ENCODE measurements at regions not wholly inside any gene's neighbourhood (a gene's known extent, or its start where the extent isn't known, plus 50 kb on each side); places are given as distances from the start of the nearest gene placed in this dataset.

DNA sequence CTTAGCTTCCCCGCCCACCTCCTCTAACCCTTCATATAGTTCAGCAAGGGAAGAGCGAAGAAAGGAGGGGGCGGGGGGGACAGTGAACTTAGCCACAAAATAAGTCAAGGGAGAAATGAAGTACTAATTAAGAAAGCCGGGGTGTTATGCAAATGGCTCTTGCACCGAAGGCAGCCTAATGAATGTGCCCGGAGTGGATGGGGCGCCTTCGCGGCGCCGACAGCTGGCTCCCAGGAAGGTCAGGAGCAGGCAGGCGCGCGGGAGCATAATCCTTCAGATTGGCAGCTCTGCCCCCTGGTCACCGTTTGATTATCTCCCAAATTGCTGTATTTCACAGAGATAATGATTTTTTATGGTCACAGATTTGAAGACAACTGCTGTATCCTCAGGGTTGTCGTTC lies 395.1 kb downstream of the TFAP2B start:
- no peaks in the 10 kb centered on the region; the same call in 1 of the 2 replicates for H4K20me1 ChIP-seq (ENCODE audit: control insufficient read depth, insufficient read depth)
- H3K4me3 ChIP-seq, result no peak overlapping the region
- ATAC-seq (no peak), DNase-seq (ENCODE audit: low read depth, low spot score) (no peak), FAIRE-seq (no peak)
- H3K9ac ChIP-seq (ENCODE audit: control insufficient read depth, insufficient read depth, low read length), result no peak overlapping the region
- no peak overlapping the region for H2AFZ ChIP-seq (ENCODE audit: control insufficient read depth, low read depth, low read length)
- 15% methylated on average over 14 of the region's 16 CpGs for WGBS (ENCODE audit: insufficient coverage, insufficient replicate concordance, low lambda C conversion rate, missing lambda C conversion rate)
- in situ Hi-C loops (cut with MboI), result no loop called here
- H3K36me3 ChIP-seq (ENCODE audit: control insufficient read depth in 2 of 2, insufficient read depth in 2 of 2, low read length in 1 of 2), result no peaks in the 10 kb centered on the region
- SMC1A ChIA-PET (ENCODE audit: uncharacterized antibody, unreplicated experiment), result no interaction called here
- POLR2A ChIA-PET, result interaction anchor here (0.5 kb wide), 1 partner anchor 384 kb away, joined by 3 read pairs; no protein-coding TSS in a partner anchor
- intact Hi-C loops (cut with micrococcal nuclease; ENCODE audit: unreplicated experiment), result no loop called here
- no peaks in the 10 kb centered on the region for H3K79me2 ChIP-seq (ENCODE audit: control insufficient read depth, insufficient read depth, low read length)
- no peak overlapping the region for H3K4me2 ChIP-seq (ENCODE audit: control insufficient read depth, insufficient read depth)
- H3K9me3 ChIP-seq (replicated peaks; ENCODE audit: control insufficient read depth, insufficient read depth, low read length), result no peaks in the 10 kb centered on the region
- RAD21 ChIA-PET (ENCODE audit: unreplicated experiment), result no interaction called here
- no peak overlapping the region for H3K27ac ChIP-seq (ENCODE audit: control insufficient read depth, insufficient read depth)
- BruUV-seq (replicated peaks), result no TSS peak
- CTCF ChIA-PET, result no interaction called here
- no peaks in the 10 kb centered on the region for H3K4me1 ChIP-seq (ENCODE audit: control insufficient read depth, insufficient read depth, low read length)
- no peaks in the 10 kb centered on the region for H3K27me3 ChIP-seq (replicated peaks in 1 of 2; ENCODE audit: control insufficient read depth in 2 of 2, insufficient read depth in 2 of 2, low read length in 1 of 2)
- TF ChIP-seq, protein P1, sequence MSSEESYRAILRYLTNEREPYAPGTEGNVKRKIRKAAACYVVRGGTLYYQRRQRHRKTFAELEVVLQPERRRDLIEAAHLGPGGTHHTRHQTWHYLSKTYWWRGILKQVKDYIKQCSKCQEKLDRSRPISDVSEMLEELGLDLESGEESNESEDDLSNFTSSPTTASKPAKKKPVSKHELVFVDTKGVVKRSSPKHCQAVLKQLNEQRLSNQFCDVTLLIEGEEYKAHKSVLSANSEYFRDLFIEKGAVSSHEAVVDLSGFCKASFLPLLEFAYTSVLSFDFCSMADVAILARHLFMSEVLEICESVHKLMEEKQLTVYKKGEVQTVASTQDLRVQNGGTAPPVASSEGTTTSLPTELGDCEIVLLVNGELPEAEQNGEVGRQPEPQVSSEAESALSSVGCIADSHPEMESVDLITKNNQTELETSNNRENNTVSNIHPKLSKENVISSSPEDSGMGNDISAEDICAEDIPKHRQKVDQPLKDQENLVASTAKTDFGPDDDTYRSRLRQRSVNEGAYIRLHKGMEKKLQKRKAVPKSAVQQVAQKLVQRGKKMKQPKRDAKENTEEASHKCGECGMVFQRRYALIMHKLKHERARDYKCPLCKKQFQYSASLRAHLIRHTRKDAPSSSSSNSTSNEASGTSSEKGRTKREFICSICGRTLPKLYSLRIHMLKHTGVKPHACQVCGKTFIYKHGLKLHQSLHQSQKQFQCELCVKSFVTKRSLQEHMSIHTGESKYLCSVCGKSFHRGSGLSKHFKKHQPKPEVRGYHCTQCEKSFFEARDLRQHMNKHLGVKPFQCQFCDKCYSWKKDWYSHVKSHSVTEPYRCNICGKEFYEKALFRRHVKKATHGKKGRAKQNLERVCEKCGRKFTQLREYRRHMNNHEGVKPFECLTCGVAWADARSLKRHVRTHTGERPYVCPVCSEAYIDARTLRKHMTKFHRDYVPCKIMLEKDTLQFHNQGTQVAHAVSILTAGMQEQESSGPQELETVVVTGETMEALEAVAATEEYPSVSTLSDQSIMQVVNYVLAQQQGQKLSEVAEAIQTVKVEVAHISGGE (CRISPR knock-in tag; IDR thresholded peaks at IDR 0.05), result no peak
- TF ChIP-seq ASH2L (IDR thresholded peaks at IDR 0.05; ENCODE audit: borderline replicate concordance, low read depth), result no peak
- TF ChIP-seq, protein P2, sequence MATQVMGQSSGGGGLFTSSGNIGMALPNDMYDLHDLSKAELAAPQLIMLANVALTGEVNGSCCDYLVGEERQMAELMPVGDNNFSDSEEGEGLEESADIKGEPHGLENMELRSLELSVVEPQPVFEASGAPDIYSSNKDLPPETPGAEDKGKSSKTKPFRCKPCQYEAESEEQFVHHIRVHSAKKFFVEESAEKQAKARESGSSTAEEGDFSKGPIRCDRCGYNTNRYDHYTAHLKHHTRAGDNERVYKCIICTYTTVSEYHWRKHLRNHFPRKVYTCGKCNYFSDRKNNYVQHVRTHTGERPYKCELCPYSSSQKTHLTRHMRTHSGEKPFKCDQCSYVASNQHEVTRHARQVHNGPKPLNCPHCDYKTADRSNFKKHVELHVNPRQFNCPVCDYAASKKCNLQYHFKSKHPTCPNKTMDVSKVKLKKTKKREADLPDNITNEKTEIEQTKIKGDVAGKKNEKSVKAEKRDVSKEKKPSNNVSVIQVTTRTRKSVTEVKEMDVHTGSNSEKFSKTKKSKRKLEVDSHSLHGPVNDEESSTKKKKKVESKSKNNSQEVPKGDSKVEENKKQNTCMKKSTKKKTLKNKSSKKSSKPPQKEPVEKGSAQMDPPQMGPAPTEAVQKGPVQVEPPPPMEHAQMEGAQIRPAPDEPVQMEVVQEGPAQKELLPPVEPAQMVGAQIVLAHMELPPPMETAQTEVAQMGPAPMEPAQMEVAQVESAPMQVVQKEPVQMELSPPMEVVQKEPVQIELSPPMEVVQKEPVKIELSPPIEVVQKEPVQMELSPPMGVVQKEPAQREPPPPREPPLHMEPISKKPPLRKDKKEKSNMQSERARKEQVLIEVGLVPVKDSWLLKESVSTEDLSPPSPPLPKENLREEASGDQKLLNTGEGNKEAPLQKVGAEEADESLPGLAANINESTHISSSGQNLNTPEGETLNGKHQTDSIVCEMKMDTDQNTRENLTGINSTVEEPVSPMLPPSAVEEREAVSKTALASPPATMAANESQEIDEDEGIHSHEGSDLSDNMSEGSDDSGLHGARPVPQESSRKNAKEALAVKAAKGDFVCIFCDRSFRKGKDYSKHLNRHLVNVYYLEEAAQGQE (IDR thresholded peaks at IDR 0.05; ENCODE audit: low read depth, low read length), result no peak
- TF ChIP-seq, protein P3, sequence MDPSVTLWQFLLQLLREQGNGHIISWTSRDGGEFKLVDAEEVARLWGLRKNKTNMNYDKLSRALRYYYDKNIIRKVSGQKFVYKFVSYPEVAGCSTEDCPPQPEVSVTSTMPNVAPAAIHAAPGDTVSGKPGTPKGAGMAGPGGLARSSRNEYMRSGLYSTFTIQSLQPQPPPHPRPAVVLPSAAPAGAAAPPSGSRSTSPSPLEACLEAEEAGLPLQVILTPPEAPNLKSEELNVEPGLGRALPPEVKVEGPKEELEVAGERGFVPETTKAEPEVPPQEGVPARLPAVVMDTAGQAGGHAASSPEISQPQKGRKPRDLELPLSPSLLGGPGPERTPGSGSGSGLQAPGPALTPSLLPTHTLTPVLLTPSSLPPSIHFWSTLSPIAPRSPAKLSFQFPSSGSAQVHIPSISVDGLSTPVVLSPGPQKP (IDR thresholded peaks at IDR 0.05; ENCODE audit: low read depth, low read length), result no peak
- TF ChIP-seq MYB (IDR thresholded peaks at IDR 0.05; ENCODE audit: borderline replicate concordance, low read depth, low read length), result no peak
- TF ChIP-seq LARP7 (IDR thresholded peaks at IDR 0.05), result no peak
- TF ChIP-seq, protein P4, sequence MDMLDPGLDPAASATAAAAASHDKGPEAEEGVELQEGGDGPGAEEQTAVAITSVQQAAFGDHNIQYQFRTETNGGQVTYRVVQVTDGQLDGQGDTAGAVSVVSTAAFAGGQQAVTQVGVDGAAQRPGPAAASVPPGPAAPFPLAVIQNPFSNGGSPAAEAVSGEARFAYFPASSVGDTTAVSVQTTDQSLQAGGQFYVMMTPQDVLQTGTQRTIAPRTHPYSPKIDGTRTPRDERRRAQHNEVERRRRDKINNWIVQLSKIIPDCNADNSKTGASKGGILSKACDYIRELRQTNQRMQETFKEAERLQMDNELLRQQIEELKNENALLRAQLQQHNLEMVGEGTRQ (IDR thresholded peaks at IDR 0.05; ENCODE audit: borderline replicate concordance, low read depth, low read length), result no peak
- no peak for TF ChIP-seq SIN3A (IDR thresholded peaks at IDR 0.05; ENCODE audit: low read depth, low read length)
- TF ChIP-seq, protein P5, sequence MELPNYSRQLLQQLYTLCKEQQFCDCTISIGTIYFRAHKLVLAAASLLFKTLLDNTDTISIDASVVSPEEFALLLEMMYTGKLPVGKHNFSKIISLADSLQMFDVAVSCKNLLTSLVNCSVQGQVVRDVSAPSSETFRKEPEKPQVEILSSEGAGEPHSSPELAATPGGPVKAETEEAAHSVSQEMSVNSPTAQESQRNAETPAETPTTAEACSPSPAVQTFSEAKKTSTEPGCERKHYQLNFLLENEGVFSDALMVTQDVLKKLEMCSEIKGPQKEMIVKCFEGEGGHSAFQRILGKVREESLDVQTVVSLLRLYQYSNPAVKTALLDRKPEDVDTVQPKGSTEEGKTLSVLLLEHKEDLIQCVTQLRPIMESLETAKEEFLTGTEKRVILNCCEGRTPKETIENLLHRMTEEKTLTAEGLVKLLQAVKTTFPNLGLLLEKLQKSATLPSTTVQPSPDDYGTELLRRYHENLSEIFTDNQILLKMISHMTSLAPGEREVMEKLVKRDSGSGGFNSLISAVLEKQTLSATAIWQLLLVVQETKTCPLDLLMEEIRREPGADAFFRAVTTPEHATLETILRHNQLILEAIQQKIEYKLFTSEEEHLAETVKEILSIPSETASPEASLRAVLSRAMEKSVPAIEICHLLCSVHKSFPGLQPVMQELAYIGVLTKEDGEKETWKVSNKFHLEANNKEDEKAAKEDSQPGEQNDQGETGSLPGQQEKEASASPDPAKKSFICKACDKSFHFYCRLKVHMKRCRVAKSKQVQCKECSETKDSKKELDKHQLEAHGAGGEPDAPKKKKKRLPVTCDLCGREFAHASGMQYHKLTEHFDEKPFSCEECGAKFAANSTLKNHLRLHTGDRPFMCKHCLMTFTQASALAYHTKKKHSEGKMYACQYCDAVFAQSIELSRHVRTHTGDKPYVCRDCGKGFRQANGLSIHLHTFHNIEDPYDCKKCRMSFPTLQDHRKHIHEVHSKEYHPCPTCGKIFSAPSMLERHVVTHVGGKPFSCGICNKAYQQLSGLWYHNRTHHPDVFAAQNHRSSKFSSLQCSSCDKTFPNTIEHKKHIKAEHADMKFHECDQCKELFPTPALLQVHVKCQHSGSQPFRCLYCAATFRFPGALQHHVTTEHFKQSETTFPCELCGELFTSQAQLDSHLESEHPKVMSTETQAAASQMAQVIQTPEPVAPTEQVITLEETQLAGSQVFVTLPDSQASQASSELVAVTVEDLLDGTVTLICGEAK (IDR thresholded peaks at IDR 0.05; ENCODE audit: borderline replicate concordance), result no peak
- TF ChIP-seq ZNF274 (IDR thresholded peaks at IDR 0.05; ENCODE audit: insufficient read depth, insufficient read length), result no peak
- TF ChIP-seq PAX5 (IDR thresholded peaks at IDR 0.05; ENCODE audit: borderline replicate concordance, low read depth, low read length), result no peak

All from GM12878 (cell line).